ENCODE measurements at regions not wholly inside any gene's neighbourhood (a gene's known extent, or its start where the extent isn't known, plus 50 kb on each side); places are given as distances from the start of the nearest gene placed in this dataset.

DNA sequence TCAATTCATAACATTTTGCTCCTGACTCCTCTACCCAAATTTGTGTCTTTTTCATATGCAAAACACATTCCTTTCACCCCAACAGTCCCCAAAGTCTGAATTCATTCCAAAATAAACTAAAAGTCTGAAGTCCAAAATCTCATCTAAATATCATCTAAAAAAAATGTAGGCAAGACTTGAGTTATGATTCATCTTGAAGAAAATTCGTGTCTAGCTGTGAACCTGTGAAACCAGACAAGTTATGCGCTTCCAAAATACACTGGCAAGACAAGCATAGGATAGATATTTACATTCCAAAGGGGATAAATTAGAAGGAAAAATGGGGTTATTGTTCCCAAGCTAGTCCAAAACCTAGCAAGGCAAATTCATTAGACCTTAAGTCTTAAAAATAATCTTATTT lies 1302.0 kb upstream of the GBE1 start:
- TF ChIP-seq, protein P1, sequence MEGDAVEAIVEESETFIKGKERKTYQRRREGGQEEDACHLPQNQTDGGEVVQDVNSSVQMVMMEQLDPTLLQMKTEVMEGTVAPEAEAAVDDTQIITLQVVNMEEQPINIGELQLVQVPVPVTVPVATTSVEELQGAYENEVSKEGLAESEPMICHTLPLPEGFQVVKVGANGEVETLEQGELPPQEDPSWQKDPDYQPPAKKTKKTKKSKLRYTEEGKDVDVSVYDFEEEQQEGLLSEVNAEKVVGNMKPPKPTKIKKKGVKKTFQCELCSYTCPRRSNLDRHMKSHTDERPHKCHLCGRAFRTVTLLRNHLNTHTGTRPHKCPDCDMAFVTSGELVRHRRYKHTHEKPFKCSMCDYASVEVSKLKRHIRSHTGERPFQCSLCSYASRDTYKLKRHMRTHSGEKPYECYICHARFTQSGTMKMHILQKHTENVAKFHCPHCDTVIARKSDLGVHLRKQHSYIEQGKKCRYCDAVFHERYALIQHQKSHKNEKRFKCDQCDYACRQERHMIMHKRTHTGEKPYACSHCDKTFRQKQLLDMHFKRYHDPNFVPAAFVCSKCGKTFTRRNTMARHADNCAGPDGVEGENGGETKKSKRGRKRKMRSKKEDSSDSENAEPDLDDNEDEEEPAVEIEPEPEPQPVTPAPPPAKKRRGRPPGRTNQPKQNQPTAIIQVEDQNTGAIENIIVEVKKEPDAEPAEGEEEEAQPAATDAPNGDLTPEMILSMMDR (IDR thresholded peaks at IDR 0.05; ENCODE audit: low read depth, low read length, poor library complexity, severe bottlenecking), result no peak
- TF ChIP-seq EZH2phosphoT487 (IDR thresholded peaks at IDR 0.05; ENCODE audit: borderline replicate concordance, low read length), result no peak
